Mesodermal cell (in vitro differentiated cells): ENCODE measurements at regions not wholly inside any gene's neighbourhood (a gene's known extent, or its start where the extent isn't known, plus 50 kb on each side); places are given as distances from the start of the nearest gene placed in this dataset.

Experiments
- H3K27ac ChIP-seq: 2 replicates; pipeline ENCODE4 v1.7.0; 2013; ENCODE audit warnings: mild to moderate bottlenecking, low read depth, low read length, moderate library complexity; ENCODE audit not compliant: severe bottlenecking
- H3K36me3 ChIP-seq: 2 replicates; pipeline ENCODE4 v1.7.1; 2013; ENCODE audit warnings: mild to moderate bottlenecking, low read length, moderate library complexity; ENCODE audit not compliant: control insufficient read depth, insufficient read depth
- H3K4me1 ChIP-seq: one replicate; pipeline ENCODE4 v1.7.1; 2013; ENCODE audit warnings: mild to moderate bottlenecking, low read length; ENCODE audit not compliant: insufficient read depth, control insufficient read depth, poor library complexity, severe bottlenecking
- H3K4me3 ChIP-seq: 2 replicates; pipeline ENCODE4 v1.7.0; 2013; ENCODE audit warnings: low read length, control low read depth, mild to moderate bottlenecking; ENCODE audit not compliant: insufficient read depth, poor library complexity, severe bottlenecking; ENCODE audit errors: extremely low read depth
- H3K9me3 ChIP-seq: 2 replicates; pipeline ENCODE4 v1.7.1; 2013; ENCODE audit warnings: mild to moderate bottlenecking, low read length, moderate library complexity; ENCODE audit not compliant: control insufficient read depth
- WGBS, 2 experiments: methylation state at CpG; one replicate each; pipeline ENCODE4 v1.1.5; 2013; ENCODE audit warnings: missing lambda C conversion rate in 2 of 2; ENCODE audit not compliant: insufficient coverage in 2 of 2; 5-methylcytosine and 5-hydroxymethylcytosine counted together

GRCh38 chr3:21041621-21042020, 709.4 kb downstream of the ZNF385D start:
- no peaks in the 10 kb centered on the region for H3K9me3 ChIP-seq
- no CpG with 5 or more reads among the region's 1 CpG for WGBS, 2 experiments
- no peaks in the 10 kb centered on the region for H3K36me3 ChIP-seq
- no peak overlapping the region for H3K27ac ChIP-seq
- H3K4me3 ChIP-seq, result no peak overlapping the region
- no peaks in the 10 kb centered on the region for H3K4me1 ChIP-seq

- no CpG with 5 or more reads among the region's 1 CpG for WGBS, 2 experiments
- no peaks in the 10 kb centered on the region for H3K4me1 ChIP-seq
- H3K9me3 ChIP-seq, result no peaks in the 10 kb centered on the region
These were observed 714.1 kb downstream of the ZNF385D start for GRCh38 chr3:21036888-21037287.

GRCh38 chr3:21028412-21028811, 722.6 kb downstream of the ZNF385D start:
- Histone ChIP-seq H3K27ac (no peak overlapping the region), H3K36me3 (no peaks in the 10 kb centered on the region), H3K4me3 (no peak overlapping the region), H3K4me1 (no peaks in the 10 kb centered on the region), H3K9me3 (no peaks in the 10 kb centered on the region)
- WGBS, 2 experiments, result 86 to 91% methylated on average over 3 to 4 of the region's 5 CpGs

More at GRCh38 chr3:21036888-21037287, 714.1 kb downstream of the ZNF385D start:
- H3K36me3 ChIP-seq, result no peaks in the 10 kb centered on the region
- H3K27ac ChIP-seq, result no peak overlapping the region
- no peak overlapping the region for H3K4me3 ChIP-seq

GRCh38 chr3:21024563-21024962, 726.4 kb downstream of the ZNF385D start:
- Histone ChIP-seq H3K27ac (no peak overlapping the region), H3K4me3 (no peak overlapping the region), H3K4me1 (no peaks in the 10 kb centered on the region), H3K9me3 (no peaks in the 10 kb centered on the region), H3K36me3 (no peaks in the 10 kb centered on the region)
- WGBS, 2 experiments, result 80 to 100% methylated on average over 1 of the region's 2 CpGs

- 86 to 90% methylated on average over 3 to 5 of the region's 5 CpGs for WGBS, 2 experiments
- no peak overlapping the region for H3K4me3 ChIP-seq
- no peaks in the 10 kb centered on the region for H3K4me1 ChIP-seq
- no peaks in the 10 kb centered on the region for H3K36me3 ChIP-seq
- no peak overlapping the region for H3K27ac ChIP-seq
- H3K9me3 ChIP-seq, result peaks cover 6% of the 10 kb centered on the region
These were observed 730.3 kb downstream of the ZNF385D start for GRCh38 chr3:21020681-21021080.

- H3K36me3 ChIP-seq, result no peaks in the 10 kb centered on the region
These were observed 731.0 kb downstream of the ZNF385D start for GRCh38 chr3:21020043-21020442.

GRCh38 chr3:21017115-21017852, 733.7 kb downstream of the ZNF385D start:
- Histone ChIP-seq H3K9me3 (peaks cover 13% of the 10 kb centered on the region), H3K27ac (no peak overlapping the region), H3K4me1 (no peaks in the 10 kb centered on the region), H3K36me3 (no peaks in the 10 kb centered on the region), H3K4me3 (no peak overlapping the region)
- 82 to 92% methylated on average over 7 of the region's 10 CpGs for WGBS, 2 experiments

More at GRCh38 chr3:21020043-21020442, 731.0 kb downstream of the ZNF385D start:
- Histone ChIP-seq H3K4me3 (no peak overlapping the region), H3K27ac (no peak overlapping the region), H3K9me3 (peaks cover 6% of the 10 kb centered on the region), H3K4me1 (no peaks in the 10 kb centered on the region)
- WGBS, 2 experiments, result 80 to 95% methylated on average over 2 of the region's 2 CpGs

GRCh38 chr3:21013566-21013965, 737.4 kb downstream of the ZNF385D start:
- Histone ChIP-seq H3K4me3 (no peak overlapping the region), H3K9me3 (peaks cover 13% of the 10 kb centered on the region), H3K36me3 (no peaks in the 10 kb centered on the region), H3K4me1 (no peaks in the 10 kb centered on the region), H3K27ac (no peak overlapping the region)

- Histone ChIP-seq H3K9me3 (no peaks in the 10 kb centered on the region), H3K4me3 (no peak overlapping the region), H3K27ac (no peak overlapping the region), H3K36me3 (no peaks in the 10 kb centered on the region), H3K4me1 (no peaks in the 10 kb centered on the region)
- no CpG with 5 or more reads among the region's 1 CpG for WGBS, 2 experiments
These were observed 751.3 kb downstream of the ZNF385D start for GRCh38 chr3:20999661-21000060.

GRCh38 chr3:20997183-20997582, 753.8 kb downstream of the ZNF385D start:
- Histone ChIP-seq H3K36me3 (no peaks in the 10 kb centered on the region), H3K9me3 (no peaks in the 10 kb centered on the region), H3K4me3 (no peak overlapping the region), H3K27ac (no peak overlapping the region), H3K4me1 (no peaks in the 10 kb centered on the region)
- WGBS, 2 experiments, result no CpG with 5 or more reads among the region's 2 CpGs

GRCh38 chr3:20990896-20991295, 760.1 kb downstream of the ZNF385D start:
- WGBS, 2 experiments, result 17% methylated on average over 1 of the region's 1 CpG; no CpG with 5 or more reads in 1 of the 2 experiments
- Histone ChIP-seq H3K27ac (no peak overlapping the region), H3K4me1 (peaks cover 6% of the 10 kb centered on the region)

More at GRCh38 chr3:20990896-20991295, 760.1 kb downstream of the ZNF385D start:
- Histone ChIP-seq H3K36me3 (no peaks in the 10 kb centered on the region), H3K9me3 (no peaks in the 10 kb centered on the region), H3K4me3 (no peak overlapping the region)
